Mammary epithelial cell (primary cell): ENCODE measurements at regions not wholly inside any gene's neighbourhood (a gene's known extent, or its start where the extent isn't known, plus 50 kb on each side); places are given as distances from the start of the nearest gene placed in this dataset.

Experiments
- EZH2 ChIP-seq: IDR thresholded peaks from 2 replicates; pipeline ENCODE4 v1.6.1; 2012; ENCODE audit warnings: low read length, inconsistent platforms, borderline replicate concordance
- TF ChIP-seq, protein P1 (sequence below), 2 donors: IDR thresholded peaks in 1 of 2; conservative IDR thresholded peaks in 1 of 2; 2 replicates each; pipeline ENCODE4 v1.5.1; 2011 to 2012; ENCODE audit warnings: inconsistent platforms in 2 of 2, low read length in 2 of 2, mild to moderate bottlenecking in 2 of 2, control low read depth in 1 of 2, low read depth in 1 of 2; ENCODE audit not compliant: insufficient read depth in 1 of 2; ENCODE audit errors: extremely low read depth in 1 of 2

DNA sequence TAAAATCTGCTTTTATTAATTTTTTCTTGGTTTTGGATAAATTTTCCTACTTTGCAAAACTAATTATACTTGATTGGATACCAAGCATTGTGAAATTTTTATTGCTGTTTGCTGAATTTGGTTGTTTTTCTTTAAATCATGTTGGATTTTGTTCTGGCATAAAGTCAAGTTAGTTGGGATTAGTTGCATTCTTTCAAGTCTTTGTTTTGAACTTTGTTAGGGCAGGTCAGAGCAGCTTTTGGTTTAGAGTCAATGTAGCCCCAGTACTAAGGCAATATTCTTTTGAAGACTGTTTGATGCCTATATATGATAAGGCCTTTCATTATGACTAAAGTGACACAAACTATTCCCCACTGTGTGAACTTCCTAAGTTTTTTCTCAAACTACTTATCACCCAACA, 531.1 kb downstream of the RASEF start:
- TF ChIP-seq, protein P1, sequence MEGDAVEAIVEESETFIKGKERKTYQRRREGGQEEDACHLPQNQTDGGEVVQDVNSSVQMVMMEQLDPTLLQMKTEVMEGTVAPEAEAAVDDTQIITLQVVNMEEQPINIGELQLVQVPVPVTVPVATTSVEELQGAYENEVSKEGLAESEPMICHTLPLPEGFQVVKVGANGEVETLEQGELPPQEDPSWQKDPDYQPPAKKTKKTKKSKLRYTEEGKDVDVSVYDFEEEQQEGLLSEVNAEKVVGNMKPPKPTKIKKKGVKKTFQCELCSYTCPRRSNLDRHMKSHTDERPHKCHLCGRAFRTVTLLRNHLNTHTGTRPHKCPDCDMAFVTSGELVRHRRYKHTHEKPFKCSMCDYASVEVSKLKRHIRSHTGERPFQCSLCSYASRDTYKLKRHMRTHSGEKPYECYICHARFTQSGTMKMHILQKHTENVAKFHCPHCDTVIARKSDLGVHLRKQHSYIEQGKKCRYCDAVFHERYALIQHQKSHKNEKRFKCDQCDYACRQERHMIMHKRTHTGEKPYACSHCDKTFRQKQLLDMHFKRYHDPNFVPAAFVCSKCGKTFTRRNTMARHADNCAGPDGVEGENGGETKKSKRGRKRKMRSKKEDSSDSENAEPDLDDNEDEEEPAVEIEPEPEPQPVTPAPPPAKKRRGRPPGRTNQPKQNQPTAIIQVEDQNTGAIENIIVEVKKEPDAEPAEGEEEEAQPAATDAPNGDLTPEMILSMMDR (conservative IDR thresholded peaks at IDR 0.05 in 1 of 2, IDR thresholded peaks at IDR 0.05 in 1 of 2; ENCODE audit: extremely low read depth in 1 of 2, insufficient read depth in 1 of 2, low read depth in 1 of 2, low read length in 2 of 2): no peak
- no peak for TF ChIP-seq EZH2
